HS-5 (cell line): ENCODE measurements at regions not wholly inside any gene's neighbourhood (a gene's known extent, or its start where the extent isn't known, plus 50 kb on each side); places are given as distances from the start of the nearest gene placed in this dataset.
"Not testable (repeated sequence)": the region's sequence is repeated elsewhere in the genome, so short reads cannot be mapped to it uniquely, and the experiment has no call there.

Experiments
- DNase-seq: peaks from one replicate; pipeline ENCODE4 v3.0.0-alpha.2; 2012; ENCODE audit warnings: low read depth

GRCh38 chr9:79023134-79023580 lies 548.6 kb upstream of the TLE4 start:
- DNase-seq: peak; percentile 93

GRCh38 chr9:79026316-79026715 lies 545.4 kb upstream of the TLE4 start:
- DNase-seq: no peak

GRCh38 chr9:79028101-79028500 lies 543.7 kb upstream of the TLE4 start:
- DNase-seq: no peak

- DNase-seq: no peak
Measured at GRCh38 chr9:79034583-79034982, 537.2 kb upstream of the TLE4 start.

- DNase-seq: no peak
Measured at GRCh38 chr9:79037338-79037737, 534.4 kb upstream of the TLE4 start.

GRCh38 chr9:79040671-79041070 lies 531.1 kb upstream of the TLE4 start:
- DNase-seq: no peak

- no peak for DNase-seq
Measured at GRCh38 chr9:79041266-79041665, 530.5 kb upstream of the TLE4 start.

- DNase-seq: no peak
Measured at GRCh38 chr9:79043916-79044315, 527.8 kb upstream of the TLE4 start.

- DNase-seq: no peak
Measured at GRCh38 chr9:79046401-79046800, 525.4 kb upstream of the TLE4 start.

GRCh38 chr9:79049371-79049770 lies 522.4 kb upstream of the TLE4 start:
- DNase-seq: no peak

- no peak for DNase-seq
Measured at GRCh38 chr9:79053598-79053997, 518.2 kb upstream of the TLE4 start.

GRCh38 chr9:79054500-79054899 lies 517.3 kb upstream of the TLE4 start:
- no peak for DNase-seq

- DNase-seq: no peak
Measured at GRCh38 chr9:79056041-79056440, 515.7 kb upstream of the TLE4 start.

- no peak for DNase-seq
Measured at GRCh38 chr9:79057576-79057975, 514.2 kb upstream of the TLE4 start.

- DNase-seq: no peak
Measured at GRCh38 chr9:79060766-79061165, 511.0 kb upstream of the TLE4 start.

- DNase-seq: no peak
Measured at GRCh38 chr9:79061752-79062616, 509.8 kb upstream of the TLE4 start.

- no peak for DNase-seq
Measured at GRCh38 chr9:79073201-79073600, 498.6 kb upstream of the TLE4 start.

- DNase-seq: no peak
Measured at GRCh38 chr9:79080536-79080935, 491.2 kb upstream of the TLE4 start.

GRCh38 chr9:79083621-79084020 lies 488.1 kb upstream of the TLE4 start:
- DNase-seq: no peak

- no peak for DNase-seq
Measured at GRCh38 chr9:79087133-79087532, 484.6 kb upstream of the TLE4 start.

- DNase-seq: no peak
Measured at GRCh38 chr9:79089054-79089560, 482.7 kb upstream of the TLE4 start.

GRCh38 chr9:79089851-79090250 lies 481.9 kb upstream of the TLE4 start:
- DNase-seq: not testable (repeated sequence)

- DNase-seq: not testable (repeated sequence)
Measured at GRCh38 chr9:79103257-79103656, 468.5 kb upstream of the TLE4 start.

- no peak for DNase-seq
Measured at GRCh38 chr9:79104216-79104615, 467.5 kb upstream of the TLE4 start.
